Kidney epithelial cell (primary cell): ENCODE measurements at regions not wholly inside any gene's neighbourhood (a gene's known extent, or its start where the extent isn't known, plus 50 kb on each side); places are given as distances from the start of the nearest gene placed in this dataset.

ENCODE experiments used
- DNase-seq: peaks from one replicate; pipeline ENCODE4 v3.0.0-alpha.2; 2010; ENCODE audit warnings: low read depth
- H3K27me3 ChIP-seq: 2 replicates; pipeline ENCODE4 v1.6.0; 2011; ENCODE audit warnings: low read length; ENCODE audit not compliant: control insufficient read depth, insufficient read depth
- H3K36me3 ChIP-seq: 2 replicates; pipeline ENCODE4 v1.5.1; 2011; ENCODE audit warnings: low read length; ENCODE audit not compliant: control insufficient read depth, insufficient read depth
- H3K4me3 ChIP-seq: 2 replicates; pipeline ENCODE4 v1.5.1; 2011; ENCODE audit warnings: low read depth, mild to moderate bottlenecking, control low read depth, low read length
- CTCF ChIP-seq: IDR thresholded peaks from 2 replicates; pipeline ENCODE4 v1.5.1; 2011; ENCODE audit warnings: mild to moderate bottlenecking, moderate library complexity, low read length, control low read depth, inconsistent platforms; ENCODE audit not compliant: insufficient read depth, poor library complexity, severe bottlenecking

DNA sequence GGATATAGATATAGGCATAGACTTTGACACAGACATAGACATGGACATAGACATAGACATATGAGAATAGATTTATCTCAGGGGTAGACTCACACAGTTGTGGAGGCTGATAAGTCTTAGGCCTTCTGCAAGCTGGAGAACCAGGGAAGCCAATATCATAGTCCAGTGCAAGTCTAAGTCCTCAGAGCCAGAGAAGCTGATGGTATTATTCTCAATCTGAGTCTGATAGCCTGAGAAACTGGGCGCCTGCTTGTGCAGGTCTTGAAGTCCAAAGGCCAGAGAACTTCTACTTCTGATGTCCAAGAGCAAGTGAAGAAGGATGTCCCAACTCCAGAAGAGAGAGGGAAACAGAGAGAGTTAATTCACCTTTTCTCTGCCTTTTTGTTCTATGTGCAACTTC, 476.5 kb downstream of the SLC6A15 start:
- Histone ChIP-seq H3K27me3 (no peaks in the 10 kb centered on the region), H3K36me3 (no peaks in the 10 kb centered on the region), H3K4me3 (no peak overlapping the region)
- TF ChIP-seq CTCF: no peak
- DNase-seq: no peak

GRCh38 chr12:84435682-84436081, 476.9 kb downstream of the SLC6A15 start:
- Histone ChIP-seq H3K4me3 (no peak overlapping the region), H3K27me3 (no peaks in the 10 kb centered on the region), H3K36me3 (no peaks in the 10 kb centered on the region)
- DNase-seq: no peak
- no peak for TF ChIP-seq CTCF

DNA sequence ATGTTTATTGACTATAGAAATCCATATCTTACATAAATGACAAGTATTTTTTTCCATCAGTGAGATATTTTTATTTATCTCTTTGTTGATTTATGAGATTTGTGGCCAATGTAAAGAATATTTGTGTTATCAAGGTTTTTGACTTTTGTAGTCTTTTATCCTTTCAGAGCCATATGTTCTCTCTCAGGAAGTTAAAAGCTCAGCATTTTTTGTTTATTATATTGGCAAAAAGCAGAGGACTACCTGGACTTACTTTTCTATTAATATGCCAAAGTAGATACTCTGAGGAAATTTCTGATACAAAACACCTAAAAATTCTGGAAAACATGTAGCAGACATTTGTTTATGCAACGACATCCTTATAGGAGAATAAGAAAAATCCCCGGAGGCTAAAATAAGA, 490.3 kb downstream of the SLC6A15 start:
- Histone ChIP-seq H3K36me3 (no peaks in the 10 kb centered on the region), H3K4me3 (no peak overlapping the region), H3K27me3 (no peaks in the 10 kb centered on the region)
- TF ChIP-seq CTCF: no peak
- no peak for DNase-seq

DNA sequence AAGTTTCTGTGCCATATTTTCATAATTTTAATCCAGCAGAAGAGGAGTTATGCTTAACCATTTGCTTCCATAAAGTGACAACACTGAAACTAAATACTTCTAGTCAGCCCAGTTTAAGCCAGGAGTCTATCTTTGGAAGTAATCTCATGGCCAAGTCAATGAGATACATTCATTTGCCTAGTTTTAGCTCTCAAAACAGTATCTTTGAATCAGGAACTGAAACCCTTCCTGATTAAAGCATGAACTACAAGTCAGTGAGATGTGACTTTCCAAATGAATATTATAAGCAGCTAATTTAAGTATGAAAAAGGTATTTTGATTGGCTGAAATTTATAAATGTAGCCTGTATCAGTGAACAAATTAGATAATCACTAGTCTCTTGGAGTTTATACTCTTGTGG, 491.5 kb downstream of the SLC6A15 start:
- no peak for DNase-seq
- TF ChIP-seq CTCF: no peak

GRCh38 chr12:84416626-84417025, 496.0 kb downstream of the SLC6A15 start:
- DNase-seq: no peak
- no peak for TF ChIP-seq CTCF
- no peaks in the 10 kb centered on the region for H3K27me3 ChIP-seq
- no peak overlapping the region for H3K4me3 ChIP-seq
- H3K36me3 ChIP-seq: no peaks in the 10 kb centered on the region

More for the DNA sequence above, 491.5 kb downstream of the SLC6A15 start:
- Histone ChIP-seq H3K36me3 (no peaks in the 10 kb centered on the region), H3K4me3 (no peak overlapping the region), H3K27me3 (no peaks in the 10 kb centered on the region)

DNA sequence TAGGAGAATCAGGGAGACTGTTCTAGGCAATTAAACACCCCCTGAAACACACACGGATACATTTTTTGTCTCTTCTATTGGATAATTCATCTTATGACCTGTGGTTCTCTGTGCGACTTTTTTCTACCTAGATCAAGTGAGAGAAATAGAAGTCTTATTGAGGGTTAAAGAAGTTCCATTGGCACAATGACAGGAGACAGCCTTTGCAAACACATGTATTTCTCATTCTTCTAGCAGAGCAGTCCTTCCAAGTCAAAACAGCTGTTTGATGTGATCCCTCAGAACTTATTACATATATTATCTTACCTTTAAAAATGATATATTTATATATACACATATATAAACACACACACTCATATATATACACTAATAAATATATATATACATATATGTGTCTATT, 496.7 kb downstream of the SLC6A15 start:
- H3K36me3 ChIP-seq: no peaks in the 10 kb centered on the region
- H3K4me3 ChIP-seq: no peak overlapping the region
- H3K27me3 ChIP-seq: no peaks in the 10 kb centered on the region
- no peak for DNase-seq
- no peak for TF ChIP-seq CTCF
